GM19023 (cell line): ENCODE measurements at regions not wholly inside any gene's neighbourhood (a gene's known extent, or its start where the extent isn't known, plus 50 kb on each side); places are given as distances from the start of the nearest gene placed in this dataset.
"Not testable (repeated sequence)": the region's sequence is repeated elsewhere in the genome, so short reads cannot be mapped to it uniquely, and the experiment has no call there.

Experiments
- ATAC-seq: cut with Tn5 transposase; IDR thresholded peaks from one replicate; pipeline ENCODE4 v1.9.1; 2021; ENCODE audit warnings: mild to moderate bottlenecking, moderate library complexity; ENCODE audit not compliant: unreplicated experiment

DNA sequence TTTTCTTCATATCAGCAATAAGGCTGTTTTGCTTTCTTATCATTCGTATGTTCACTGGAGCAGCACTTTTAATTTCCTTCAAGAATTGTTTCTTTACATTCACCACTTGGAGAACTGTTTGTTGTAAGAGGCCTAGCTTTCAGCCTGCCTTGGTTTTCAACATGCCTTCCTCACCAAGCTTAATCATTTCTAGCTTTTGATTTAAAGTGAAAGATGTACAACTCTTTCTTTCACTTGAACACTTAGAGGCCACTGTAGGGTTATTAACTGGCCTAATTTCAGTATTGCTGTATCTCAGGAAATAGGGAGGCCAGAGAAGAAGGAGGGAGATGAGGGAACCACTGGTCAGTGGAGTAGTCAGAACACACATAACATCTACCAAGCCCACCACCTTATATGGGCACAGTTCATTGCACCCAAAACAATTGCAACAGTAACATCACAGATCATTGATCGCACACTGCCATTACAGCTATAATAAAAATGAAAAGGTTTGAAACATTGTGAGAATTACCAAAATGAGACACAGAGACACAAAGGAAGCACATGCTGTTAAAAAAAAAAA lies 181.4 kb upstream of the TUBA3C start:
- peak; percentile 86 for ATAC-seq

DNA sequence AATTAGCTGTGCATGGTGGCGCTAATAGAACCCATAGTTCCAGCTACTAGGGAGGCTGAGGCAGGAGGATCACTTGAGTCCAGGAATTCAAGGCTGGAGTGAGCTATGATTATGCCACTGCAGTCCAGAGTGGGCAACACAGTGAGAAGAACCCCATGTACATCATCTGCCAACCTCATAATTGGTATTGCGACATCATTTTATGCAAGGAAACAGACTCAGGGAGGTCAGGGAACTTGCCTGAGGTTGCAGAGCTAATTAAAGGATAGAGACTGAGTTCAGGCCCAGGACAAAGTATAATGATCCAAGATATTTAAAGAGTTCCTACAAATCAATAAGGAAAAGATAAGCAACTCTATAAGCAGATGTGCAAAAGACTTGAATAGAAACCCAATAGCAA lies 178.1 kb upstream of the TUBA3C start:
- not testable (repeated sequence) for ATAC-seq

DNA sequence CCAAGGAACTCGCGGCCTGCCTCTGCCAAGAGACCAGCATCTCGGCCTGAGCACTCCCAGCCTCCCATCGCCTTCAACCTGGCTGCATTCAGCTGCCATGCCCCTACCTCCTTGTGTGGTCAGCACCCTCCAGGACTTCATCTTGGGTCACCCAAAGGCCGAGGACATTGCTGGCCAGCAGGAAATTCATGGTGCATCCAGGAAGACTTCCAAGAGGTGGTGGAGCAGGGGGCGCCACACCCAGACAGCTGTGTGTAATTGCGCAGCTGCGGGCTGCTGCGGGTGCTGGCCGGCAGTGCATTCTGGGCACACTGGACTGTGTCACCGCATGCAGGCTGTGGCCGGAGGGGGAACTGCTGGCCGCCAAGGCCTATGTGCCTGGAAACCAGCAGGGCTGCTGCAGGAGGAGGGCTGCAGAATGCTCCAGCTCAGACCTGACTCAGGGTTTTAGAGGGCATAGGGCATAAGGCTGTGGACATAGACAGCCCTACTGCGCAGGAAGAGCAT lies 164.3 kb upstream of the TUBA3C start:
- ATAC-seq: no peak

DNA sequence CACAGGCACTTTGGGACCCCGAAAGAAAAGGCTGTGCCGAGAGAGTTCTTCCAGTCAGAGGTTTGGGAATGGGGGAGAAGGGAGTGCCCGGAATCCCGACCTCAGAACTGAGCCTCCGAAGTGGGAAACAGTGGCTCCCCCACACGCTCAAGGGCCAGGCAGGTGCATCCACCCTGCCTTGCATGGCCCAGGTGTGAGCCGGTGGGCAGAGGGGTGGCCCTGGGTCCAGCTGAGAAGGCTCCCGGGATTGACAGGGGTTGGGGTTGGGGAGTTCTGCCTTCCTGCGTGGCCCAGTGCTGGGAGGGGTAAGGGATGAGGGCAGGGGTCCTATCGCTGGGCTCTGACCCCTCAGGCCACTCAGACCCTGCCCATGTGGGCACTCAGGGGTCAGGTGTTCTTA lies 163.5 kb upstream of the TUBA3C start:
- ATAC-seq: peak; percentile 26

DNA sequence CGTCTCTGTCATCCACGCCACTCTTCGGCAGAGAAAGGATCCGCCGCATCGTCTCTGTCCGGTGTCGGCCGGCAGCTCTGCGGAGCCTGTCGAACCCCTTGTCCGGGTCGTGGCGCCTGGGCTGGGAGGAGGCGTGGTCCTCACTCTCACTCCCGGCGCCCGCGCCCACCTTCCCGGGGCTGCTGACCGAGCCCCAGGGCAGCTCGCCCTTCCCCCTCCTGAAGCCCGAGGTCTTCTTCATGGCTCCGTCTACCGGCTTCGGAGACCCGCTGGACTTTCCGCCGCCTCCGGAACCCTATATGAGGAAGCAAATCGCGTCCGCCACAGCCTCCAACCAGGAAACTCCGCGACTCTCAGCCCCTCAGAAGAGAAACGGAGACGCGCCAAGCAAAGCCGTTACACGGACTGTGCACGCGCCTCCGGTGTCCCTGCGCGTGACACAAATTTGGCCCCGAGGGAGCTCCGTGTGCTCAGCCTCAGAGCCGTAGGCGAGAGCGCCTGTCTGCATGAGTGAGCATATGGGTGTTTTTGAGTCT lies 163.0 kb upstream of the TUBA3C start:
- peak; percentile 87 for ATAC-seq

DNA sequence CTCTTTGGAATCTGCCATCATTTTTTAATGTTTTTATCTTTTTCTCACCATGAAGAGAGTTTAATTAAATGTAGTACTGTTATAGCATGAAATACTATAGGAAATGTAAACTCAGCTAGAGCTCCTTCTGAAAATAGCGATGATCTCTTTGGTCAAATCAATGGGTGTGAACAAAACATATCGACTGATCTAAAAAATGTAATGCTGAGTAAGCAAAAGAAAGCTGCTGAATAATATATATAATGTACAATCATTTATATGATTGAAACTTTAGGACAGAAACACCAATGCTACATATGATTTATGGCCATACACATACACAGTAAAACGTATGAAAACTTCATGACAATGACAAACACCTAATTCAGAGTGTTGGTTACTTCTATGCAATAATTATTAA lies 150.8 kb upstream of the TUBA3C start:
- no peak for ATAC-seq

DNA sequence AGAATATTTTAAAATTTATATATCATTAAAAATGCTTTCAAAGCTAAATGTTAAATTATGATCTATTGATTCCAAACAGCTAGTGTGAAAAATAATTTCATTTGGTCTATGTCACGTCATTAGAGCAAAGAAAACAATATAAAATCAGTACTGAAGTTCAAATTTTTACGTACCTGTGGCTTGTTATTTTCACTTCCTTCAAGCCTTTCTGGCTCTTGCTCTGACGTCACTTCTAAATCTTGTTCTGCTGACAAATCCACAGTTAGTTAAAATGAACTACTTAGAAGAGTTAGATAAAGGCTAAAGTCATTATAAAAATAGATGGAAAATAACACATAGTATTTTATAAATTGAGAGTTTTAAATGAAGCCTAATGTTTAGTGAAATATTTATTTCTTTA lies 147.7 kb upstream of the TUBA3C start:
- ATAC-seq: no peak

DNA sequence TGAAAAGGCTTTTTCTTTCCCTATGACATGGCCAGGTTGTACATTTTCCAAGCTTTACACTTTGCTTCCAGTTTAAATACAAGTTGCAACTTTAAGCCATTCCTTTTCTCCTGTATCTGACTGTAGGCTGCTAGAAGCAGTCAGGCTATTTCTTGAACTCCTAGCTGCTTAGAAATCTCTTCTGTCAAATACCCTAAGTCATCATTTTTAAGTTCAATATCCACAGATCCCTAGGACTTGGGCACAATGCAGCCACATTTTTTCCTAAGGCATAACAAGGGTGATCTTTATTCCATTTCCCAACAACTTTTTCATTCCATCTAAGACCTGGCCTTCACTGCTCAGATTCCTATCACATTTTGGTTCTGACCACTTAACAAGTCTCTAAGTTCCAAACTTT lies 142.7 kb upstream of the TUBA3C start:
- ATAC-seq: no peak

DNA sequence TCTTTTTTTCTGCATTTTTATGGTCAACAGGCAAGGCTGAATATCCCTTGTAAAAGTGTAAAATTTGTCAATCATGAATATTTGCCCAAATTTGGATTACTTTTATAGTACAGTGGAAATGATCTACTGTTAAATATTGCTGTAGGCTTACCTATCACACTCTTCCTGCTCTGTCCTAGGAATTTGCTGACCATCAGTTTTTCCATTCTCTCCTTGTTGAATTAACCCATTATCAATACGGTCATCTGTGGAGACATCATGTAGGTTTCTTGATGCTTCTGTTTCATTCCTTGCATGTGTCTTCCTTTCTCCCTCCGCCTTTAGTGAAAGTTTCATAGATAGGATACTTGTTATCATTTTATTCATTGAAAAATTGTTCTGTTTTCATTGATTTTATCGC lies 139.6 kb upstream of the TUBA3C start:
- ATAC-seq: no peak

DNA sequence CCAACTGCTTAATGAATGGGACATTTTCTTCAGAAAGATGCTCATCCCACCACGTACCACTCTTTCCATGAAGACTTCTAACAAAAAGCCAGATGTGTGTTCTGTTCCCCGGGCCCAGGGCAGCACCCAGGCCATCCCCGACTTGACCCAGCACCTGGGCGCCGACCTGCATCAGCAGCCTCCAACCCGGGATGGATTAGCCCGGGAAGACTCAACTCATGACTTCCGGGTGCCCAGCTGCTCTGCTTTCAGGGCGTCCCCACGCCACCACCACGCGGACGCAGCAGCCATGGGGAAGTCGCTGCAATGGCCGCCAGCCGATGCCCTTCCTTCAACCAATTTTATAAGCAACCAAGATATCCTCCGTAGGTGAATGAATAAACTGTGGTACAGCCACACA lies 123.8 kb upstream of the TUBA3C start:
- no peak for ATAC-seq

DNA sequence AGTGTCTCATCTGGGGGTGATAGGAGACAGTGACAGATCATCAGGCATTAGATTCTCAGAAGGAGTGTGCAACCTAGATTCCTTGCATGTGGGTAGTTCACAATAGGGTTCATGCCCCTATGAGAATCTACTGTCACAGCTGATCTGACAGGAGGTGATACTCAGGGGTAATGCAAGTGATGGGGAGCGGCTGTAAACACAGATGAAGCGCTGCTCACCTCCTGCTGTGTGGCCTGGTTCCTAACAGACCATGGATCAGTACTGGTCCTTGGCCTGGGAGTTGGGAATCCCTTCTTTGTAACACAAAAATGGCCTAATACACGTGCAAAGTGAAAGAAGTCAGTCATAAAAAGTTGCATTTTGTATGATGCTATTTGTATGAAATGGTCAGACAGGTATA lies 107.6 kb upstream of the TUBA3C start:
- no peak for ATAC-seq

DNA sequence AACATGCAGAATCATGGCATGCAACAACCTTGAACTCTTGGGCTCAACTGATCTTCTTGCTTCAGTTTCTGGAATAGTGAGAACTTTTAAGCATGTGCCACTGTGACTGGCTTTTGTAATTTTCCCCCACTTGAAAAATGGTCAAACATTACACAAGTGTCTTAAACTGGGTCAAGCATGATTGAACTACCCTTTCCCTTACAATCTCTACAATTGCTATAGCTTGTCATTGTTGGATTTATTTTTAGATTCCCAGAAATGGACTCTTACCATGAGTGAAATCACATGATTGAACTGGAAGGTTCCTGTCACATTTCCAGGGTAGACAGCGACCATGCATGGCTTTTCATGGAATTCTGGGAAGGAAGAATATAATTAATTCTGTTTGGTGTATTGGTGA lies 102.2 kb upstream of the TUBA3C start:
- ATAC-seq: no peak

DNA sequence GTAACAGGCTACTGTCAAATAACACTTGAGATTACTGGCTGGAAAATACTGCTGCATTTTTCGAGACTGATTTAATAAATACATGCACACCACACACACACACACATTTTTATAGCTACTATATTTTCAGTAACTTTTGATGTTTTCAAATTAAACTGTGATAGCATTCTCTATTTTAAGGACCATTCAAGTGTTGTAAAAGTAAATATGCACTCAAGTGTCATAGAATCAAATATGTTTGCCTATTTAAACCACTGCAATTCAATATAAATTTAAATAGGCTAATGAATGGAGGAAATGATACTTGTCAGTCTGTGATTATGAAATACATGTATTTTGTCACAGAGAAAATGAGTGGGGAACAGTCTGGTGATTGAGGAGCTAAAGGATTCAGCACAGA lies 86.7 kb upstream of the TUBA3C start:
- no peak for ATAC-seq

DNA sequence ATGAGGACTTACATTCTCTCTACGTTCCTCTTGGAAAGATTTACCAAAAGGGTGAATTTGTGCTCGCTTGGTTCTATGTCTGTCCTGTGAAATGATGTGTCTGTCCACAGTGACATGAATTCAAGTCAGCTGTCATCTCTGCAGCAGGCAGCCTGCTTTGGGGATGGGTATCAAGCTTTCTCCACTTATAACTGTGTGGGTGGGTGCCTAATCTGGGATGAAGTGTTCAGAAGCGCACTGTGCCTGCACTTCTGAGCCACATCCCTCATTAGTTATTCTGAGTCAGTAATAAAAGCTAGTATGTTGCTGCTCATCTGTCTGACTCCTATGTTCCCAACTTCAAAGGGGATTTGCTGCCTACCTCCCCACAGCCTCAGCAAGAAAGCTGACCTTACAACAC lies 86.1 kb upstream of the TUBA3C start:
- ATAC-seq: no peak

DNA sequence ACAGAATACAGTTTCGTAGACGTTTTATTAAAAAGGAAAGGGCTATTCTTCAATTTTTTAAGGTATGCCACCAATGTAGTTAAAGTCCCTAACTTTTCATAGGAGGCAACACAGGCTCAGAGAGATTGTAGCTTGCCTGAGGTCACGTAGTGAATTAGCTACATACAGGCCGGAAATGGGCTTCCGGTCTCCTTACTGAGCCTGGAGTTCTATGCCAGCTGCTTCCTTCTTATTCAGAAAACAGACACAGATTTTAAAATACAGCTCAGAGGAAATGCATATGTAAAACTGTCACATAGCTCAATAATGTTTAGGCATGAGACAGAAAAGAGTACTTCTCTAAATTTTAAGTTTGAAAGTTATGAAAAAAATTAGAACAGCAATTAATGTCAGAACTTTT lies 85.4 kb upstream of the TUBA3C start:
- ATAC-seq: no peak

DNA sequence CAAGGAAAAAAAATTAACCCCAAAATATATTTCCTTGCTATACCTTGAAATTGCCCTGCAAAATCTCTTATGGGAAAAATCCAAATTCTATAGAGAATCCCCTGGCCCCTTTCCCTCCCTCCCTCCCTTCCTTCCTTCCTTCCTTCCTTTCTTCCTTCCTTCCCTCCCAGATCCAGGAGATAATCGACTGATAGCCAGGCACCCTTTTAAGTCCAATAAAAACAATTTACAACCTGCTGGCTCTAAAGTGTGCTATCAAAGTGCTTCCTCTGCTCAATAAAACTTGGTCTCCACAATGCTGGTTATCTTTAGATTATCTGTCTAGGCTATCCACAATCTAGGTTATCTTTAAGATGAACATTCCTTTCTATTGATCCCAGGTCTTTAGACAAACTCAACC lies 83.1 kb upstream of the TUBA3C start:
- ATAC-seq: no peak

DNA sequence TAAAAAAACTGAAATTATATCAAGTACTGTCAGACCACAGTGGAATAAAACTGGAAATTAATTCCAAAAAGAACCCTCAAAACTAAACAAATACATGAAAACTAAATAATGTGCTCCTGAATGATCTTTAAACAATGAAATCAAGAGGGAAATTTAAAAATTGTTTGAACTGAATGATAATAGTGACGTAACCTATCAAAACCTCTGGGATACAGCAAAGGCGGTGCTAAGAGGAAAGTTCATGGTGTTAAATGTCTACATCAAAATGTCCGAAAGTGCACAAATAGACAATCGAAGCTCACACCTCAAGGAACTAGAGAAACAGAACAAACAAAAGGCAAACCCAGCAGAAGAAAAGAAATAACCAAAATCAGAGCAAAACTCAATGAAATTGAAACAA lies 70.8 kb upstream of the TUBA3C start:
- no peak for ATAC-seq

DNA sequence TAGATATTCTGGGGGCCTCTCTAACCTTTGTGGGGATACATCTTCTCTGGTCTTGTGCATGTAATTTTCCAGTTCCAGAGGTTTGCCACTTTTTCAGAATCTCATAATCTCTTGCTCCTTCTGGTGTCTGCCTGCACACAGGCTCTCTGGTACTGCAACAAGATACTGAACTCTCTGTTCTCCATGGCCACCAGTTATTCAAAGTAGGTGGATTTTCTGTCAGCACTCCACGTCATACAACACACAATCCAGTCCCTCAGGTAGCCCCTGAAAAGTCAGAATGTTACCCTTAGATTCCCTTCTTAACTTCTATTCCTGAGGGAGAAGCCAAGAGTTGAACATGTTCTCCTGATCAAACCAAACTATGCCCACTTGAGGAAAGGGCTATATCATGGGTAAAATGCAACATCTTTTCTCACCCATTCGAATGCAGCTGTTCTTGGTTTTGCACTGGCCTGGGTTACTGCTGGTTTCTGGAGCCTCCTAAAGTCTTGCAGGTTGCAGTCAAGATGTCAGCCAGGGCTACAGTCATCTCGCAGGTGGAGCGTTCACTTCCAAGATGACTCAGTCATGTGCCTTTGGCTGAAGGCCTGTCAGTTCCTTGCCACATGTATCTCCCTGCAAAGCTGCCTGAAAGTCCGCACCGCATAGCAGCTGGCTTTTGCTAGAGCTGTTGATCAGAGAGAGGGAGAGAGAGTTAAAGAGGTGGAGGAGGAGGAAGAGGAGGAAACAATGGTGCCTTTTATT lies 57.7 kb upstream of the TUBA3C start:
- peak; percentile 74 for ATAC-seq
